ENCODE measurements at regions not wholly inside any gene's neighbourhood (a gene's known extent, or its start where the extent isn't known, plus 50 kb on each side); places are given as distances from the start of the nearest gene placed in this dataset.

DNA sequence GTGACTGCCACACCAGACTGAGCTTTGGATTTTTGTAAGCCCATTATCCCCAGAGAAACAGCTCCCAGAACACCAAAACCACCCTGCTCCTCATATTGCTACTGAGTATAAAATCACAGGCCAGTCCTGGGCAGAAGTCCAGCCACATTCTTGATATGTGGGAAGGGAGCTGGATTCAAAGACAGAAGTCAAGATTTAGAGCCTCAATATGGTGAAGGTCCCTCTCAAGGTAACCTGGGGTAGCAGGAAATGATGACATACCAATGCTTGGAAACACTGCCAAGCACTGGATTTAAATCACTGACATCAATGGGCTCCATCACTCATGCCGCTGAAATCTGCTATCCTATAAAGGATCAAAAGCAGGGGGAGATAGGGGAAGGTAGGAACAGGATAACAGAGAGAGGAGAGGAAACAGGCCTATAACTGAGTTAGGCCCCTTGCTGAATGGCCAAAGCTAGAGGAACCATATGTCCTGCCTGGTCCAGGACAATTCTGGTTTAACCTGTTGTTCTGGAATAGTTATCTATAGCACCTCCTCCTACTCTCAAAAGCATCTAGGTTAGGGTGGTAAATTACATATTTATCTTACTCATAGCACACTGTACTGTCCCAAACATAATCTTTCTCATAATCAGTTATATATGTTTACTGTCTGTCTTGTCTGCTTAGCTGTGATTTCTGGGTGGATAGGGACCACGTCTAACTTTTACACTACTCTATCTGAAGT is 83.7 kb upstream of the NHS start:
- TF ChIP-seq, protein P1, sequence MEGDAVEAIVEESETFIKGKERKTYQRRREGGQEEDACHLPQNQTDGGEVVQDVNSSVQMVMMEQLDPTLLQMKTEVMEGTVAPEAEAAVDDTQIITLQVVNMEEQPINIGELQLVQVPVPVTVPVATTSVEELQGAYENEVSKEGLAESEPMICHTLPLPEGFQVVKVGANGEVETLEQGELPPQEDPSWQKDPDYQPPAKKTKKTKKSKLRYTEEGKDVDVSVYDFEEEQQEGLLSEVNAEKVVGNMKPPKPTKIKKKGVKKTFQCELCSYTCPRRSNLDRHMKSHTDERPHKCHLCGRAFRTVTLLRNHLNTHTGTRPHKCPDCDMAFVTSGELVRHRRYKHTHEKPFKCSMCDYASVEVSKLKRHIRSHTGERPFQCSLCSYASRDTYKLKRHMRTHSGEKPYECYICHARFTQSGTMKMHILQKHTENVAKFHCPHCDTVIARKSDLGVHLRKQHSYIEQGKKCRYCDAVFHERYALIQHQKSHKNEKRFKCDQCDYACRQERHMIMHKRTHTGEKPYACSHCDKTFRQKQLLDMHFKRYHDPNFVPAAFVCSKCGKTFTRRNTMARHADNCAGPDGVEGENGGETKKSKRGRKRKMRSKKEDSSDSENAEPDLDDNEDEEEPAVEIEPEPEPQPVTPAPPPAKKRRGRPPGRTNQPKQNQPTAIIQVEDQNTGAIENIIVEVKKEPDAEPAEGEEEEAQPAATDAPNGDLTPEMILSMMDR (IDR thresholded peaks at IDR 0.05): no peak
- TF ChIP-seq HEYL (CRISPR knock-in tag; IDR thresholded peaks at IDR 0.05): no peak
- TF ChIP-seq, protein P2, sequence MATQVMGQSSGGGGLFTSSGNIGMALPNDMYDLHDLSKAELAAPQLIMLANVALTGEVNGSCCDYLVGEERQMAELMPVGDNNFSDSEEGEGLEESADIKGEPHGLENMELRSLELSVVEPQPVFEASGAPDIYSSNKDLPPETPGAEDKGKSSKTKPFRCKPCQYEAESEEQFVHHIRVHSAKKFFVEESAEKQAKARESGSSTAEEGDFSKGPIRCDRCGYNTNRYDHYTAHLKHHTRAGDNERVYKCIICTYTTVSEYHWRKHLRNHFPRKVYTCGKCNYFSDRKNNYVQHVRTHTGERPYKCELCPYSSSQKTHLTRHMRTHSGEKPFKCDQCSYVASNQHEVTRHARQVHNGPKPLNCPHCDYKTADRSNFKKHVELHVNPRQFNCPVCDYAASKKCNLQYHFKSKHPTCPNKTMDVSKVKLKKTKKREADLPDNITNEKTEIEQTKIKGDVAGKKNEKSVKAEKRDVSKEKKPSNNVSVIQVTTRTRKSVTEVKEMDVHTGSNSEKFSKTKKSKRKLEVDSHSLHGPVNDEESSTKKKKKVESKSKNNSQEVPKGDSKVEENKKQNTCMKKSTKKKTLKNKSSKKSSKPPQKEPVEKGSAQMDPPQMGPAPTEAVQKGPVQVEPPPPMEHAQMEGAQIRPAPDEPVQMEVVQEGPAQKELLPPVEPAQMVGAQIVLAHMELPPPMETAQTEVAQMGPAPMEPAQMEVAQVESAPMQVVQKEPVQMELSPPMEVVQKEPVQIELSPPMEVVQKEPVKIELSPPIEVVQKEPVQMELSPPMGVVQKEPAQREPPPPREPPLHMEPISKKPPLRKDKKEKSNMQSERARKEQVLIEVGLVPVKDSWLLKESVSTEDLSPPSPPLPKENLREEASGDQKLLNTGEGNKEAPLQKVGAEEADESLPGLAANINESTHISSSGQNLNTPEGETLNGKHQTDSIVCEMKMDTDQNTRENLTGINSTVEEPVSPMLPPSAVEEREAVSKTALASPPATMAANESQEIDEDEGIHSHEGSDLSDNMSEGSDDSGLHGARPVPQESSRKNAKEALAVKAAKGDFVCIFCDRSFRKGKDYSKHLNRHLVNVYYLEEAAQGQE (IDR thresholded peaks at IDR 0.05): no peak
- no peak for TF ChIP-seq NR3C1 (IDR thresholded peaks at IDR 0.05)
- TF ChIP-seq, protein P3, sequence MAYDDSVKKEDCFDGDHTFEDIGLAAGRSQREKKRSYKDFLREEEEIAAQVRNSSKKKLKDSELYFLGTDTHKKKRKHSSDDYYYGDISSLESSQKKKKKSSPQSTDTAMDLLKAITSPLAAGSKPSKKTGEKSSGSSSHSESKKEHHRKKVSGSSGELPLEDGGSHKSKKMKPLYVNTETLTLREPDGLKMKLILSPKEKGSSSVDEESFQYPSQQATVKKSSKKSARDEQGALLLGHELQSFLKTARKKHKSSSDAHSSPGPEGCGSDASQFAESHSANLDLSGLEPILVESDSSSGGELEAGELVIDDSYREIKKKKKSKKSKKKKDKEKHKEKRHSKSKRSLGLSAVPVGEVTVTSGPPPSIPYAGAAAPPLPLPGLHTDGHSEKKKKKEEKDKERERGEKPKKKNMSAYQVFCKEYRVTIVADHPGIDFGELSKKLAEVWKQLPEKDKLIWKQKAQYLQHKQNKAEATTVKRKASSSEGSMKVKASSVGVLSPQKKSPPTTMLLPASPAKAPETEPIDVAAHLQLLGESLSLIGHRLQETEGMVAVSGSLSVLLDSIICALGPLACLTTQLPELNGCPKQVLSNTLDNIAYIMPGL (CRISPR knock-in tag; IDR thresholded peaks at IDR 0.05; ENCODE audit: borderline replicate concordance): no peak
- TF ChIP-seq, protein P4, sequence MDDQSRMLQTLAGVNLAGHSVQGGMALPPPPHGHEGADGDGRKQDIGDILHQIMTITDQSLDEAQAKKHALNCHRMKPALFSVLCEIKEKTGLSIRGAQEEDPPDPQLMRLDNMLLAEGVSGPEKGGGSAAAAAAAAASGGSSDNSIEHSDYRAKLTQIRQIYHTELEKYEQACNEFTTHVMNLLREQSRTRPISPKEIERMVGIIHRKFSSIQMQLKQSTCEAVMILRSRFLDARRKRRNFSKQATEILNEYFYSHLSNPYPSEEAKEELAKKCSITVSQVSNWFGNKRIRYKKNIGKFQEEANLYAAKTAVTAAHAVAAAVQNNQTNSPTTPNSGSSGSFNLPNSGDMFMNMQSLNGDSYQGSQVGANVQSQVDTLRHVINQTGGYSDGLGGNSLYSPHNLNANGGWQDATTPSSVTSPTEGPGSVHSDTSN (IDR thresholded peaks at IDR 0.05): no peak
- TF ChIP-seq SREBF2 (IDR thresholded peaks at IDR 0.05): no peak
- no peak for TF ChIP-seq ESRRA (IDR thresholded peaks at IDR 0.05; ENCODE audit: borderline replicate concordance, low read length)
- no peak for TF ChIP-seq ZC3H11A (IDR thresholded peaks at IDR 0.05)
- TF ChIP-seq CBX2 (IDR thresholded peaks at IDR 0.05; ENCODE audit: borderline replicate concordance, low read depth): no peak
- TF ChIP-seq, protein P5, sequence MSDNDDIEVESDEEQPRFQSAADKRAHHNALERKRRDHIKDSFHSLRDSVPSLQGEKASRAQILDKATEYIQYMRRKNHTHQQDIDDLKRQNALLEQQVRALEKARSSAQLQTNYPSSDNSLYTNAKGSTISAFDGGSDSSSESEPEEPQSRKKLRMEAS (IDR thresholded peaks at IDR 0.05): no peak
- no peak for TF ChIP-seq POLR2A (IDR thresholded peaks at IDR 0.05; ENCODE audit: low read length)
- no peak for TF ChIP-seq JUNB (IDR thresholded peaks at IDR 0.05)
- no peak for TF ChIP-seq MYC (IDR thresholded peaks at IDR 0.05; ENCODE audit: borderline replicate concordance, low read length)
